C4-2B (cell line): ENCODE measurements at regions not wholly inside any gene's neighbourhood (a gene's known extent, or its start where the extent isn't known, plus 50 kb on each side); places are given as distances from the start of the nearest gene placed in this dataset.
"Not testable (repeated sequence)": the region's sequence is repeated elsewhere in the genome, so short reads cannot be mapped to it uniquely, and the experiment has no call there.

Source experiments
- H3K27ac ChIP-seq: fragments of 450-650 bp; 2 replicates; pipeline ENCODE4 v1.5.1; 2017
- ZFX ChIP-seq: fragments of 450-650 bp; IDR thresholded peaks from 2 replicates; pipeline ENCODE4 v1.6.1; 2017
- TF ChIP-seq, protein P1 (sequence below): fragments of 450-650 bp; conservative IDR thresholded peaks from 2 replicates; pipeline ENCODE4 v1.5.1; 2017; ENCODE audit warnings: mild to moderate bottlenecking

DNA sequence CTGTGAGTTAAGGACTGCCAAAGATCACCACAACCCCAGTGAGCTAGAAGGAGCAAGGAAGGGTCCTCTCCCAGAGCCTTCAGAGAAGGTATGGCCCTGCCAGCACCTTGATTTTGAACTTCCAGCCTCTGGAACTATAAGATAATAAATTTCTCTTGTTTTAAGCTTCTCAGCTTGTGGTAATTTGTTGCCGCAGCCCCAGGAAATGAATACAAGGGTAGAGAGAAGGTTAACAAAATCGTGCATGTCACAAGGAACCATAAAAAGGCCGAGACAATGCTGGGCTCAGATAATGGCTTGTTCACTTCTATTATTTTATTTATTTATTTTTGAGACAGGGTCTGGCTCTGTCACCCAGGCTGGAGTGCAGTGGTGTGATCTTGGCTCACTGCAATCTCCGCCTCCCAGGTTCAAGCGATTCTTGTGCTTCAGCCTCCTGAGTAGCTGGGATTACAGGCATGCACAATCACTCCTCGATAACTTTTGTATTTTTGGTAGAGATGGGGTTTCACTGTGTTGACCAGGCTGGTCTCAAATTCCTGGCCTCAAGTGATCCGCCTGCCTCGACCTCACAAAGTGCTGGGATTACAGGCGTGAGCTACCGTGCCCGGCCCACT, 71.5 kb downstream of the WSB1 start:
- not testable (repeated sequence) for H3K27ac ChIP-seq

DNA sequence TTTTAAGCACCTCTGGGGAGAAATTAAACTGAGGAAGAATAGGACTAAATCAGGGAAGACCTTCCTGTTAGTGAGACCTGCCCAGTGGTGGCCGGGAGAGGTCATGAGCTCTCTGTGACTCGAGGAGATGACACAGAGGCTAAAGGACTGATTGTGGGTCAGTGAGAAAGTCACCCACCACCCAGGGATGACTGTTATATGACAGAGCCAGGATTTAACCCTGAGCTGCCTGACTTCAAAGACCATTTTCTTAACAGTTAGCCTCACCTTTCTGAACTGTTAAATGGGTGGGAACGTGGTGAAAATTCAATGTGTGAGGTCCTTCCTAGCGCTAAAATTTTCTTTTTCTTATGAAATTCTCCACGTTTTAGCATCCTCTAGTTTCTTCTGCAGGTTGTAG, 72.5 kb downstream of the WSB1 start:
- H3K27ac ChIP-seq = no peak overlapping the region
- no peak for TF ChIP-seq ZFX
- TF ChIP-seq, protein P1, sequence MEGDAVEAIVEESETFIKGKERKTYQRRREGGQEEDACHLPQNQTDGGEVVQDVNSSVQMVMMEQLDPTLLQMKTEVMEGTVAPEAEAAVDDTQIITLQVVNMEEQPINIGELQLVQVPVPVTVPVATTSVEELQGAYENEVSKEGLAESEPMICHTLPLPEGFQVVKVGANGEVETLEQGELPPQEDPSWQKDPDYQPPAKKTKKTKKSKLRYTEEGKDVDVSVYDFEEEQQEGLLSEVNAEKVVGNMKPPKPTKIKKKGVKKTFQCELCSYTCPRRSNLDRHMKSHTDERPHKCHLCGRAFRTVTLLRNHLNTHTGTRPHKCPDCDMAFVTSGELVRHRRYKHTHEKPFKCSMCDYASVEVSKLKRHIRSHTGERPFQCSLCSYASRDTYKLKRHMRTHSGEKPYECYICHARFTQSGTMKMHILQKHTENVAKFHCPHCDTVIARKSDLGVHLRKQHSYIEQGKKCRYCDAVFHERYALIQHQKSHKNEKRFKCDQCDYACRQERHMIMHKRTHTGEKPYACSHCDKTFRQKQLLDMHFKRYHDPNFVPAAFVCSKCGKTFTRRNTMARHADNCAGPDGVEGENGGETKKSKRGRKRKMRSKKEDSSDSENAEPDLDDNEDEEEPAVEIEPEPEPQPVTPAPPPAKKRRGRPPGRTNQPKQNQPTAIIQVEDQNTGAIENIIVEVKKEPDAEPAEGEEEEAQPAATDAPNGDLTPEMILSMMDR = no peak

DNA sequence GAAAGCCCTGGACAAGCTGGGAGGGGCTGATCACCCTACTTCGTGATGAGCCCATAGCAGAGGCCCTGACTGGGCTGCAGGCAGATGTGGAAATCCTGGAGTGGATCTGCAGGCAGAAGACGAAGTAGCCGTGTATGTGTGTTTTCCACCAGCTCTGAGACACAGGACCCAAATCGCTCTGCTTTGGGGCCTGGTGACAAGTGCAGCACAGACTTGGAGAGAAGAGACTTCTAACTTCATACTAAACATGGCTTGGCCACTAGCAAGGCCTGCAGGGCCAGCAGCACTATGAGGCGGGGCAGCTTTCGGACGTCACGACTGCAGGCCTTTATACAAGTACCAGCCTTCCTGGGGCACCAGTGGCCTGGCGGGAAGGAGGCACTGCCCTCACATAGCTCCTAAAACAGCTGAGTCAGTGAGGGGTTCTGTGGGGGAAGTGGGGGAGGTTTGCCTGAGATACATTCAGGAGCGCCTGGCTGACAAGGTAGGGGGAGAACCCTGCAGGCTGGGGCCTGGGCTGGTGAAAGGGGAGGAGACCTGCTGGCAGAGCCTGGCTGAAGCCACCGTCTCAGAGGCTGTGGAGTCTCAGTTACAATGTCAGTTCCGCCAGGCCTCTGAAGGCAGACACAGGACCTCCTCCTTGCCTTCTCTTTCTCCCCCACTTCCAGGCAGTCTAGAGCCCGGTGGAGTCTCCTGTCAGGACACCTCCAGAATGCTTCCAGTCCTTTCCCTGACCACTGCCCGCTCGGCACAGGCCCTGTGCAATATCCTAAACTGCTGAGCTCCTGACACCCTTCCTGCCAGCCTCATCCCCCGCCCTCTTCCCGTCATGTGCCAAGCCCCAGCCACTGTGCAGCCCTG, 73.4 kb downstream of the WSB1 start:
- TF ChIP-seq, protein P1 = no peak
- TF ChIP-seq ZFX = no peak
- H3K27ac ChIP-seq = no peak overlapping the region

DNA sequence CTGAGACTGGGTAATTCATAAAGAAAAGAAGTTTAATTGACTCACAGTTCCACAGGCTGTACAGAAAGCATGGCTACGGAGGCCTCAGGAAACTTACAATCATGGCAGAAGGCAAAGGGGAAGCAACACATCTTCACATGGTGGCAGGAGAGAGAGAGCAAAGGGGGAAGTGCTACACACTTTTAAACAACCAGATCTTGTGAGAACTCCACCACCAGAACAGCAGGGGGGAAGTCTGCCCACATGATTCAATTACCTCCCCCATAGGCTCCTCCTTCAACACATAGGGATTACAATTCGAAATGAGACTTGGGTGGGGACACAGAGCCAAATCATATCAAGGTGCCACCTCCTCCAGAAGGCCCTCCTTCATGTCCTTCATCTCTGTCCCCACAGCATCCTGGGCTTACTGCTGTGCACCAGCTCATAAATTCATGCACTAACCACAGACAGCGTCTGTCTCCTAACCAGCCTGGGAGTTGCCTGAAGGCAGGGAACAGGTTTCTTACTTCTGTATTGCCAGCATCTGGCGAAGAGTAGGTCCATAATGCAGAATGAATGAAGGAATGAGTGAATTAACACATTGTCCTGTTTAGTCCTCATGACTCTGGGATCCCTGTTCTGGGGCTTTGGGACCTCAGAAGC, 74.4 kb downstream of the WSB1 start:
- H3K27ac ChIP-seq = no peak overlapping the region
- no peak for TF ChIP-seq ZFX
- TF ChIP-seq, protein P1 = no peak

DNA sequence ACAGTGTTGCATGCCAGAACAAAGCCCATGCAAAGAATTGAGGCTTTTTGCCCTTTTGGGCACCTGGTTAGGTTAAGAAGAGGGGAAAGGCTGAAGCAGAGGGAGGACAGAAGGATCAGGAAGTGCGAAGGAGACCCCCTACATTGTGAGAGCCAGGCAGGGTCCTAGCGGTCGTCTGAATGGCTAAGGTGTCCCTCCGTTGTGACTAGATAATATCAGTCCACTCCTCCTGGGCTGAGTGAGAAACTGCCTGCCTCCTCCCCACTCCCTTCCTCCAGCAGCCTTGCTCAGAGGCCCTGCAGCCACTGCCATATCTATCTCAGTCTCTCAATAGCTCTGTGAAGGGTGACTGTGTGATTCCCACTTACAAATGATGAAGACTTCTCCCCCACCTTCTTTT, 75.1 kb downstream of the WSB1 start:
- H3K27ac ChIP-seq = no peak overlapping the region
- no peak for TF ChIP-seq ZFX

DNA sequence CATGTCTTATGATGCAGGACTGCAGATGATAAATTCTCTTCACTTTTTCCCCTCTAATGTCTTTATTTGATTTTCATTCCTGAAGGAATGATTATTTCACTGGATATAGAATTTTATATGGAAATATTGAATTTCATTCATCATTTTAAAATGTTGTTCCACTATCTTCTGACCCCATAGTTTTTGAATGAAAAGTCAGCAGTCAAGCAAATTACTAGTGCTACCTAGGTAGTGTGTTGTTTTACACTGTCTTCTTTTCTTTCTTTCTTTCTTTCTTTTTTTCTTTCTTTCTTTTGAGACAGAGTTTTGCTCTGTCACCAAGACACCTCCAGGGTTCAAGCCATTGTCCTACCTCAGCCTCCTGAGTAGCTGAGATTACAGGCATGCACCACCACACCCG, 76.9 kb downstream of the WSB1 start:
- no peak for TF ChIP-seq ZFX
- TF ChIP-seq, protein P1 = no peak
- H3K27ac ChIP-seq = no peak overlapping the region

DNA sequence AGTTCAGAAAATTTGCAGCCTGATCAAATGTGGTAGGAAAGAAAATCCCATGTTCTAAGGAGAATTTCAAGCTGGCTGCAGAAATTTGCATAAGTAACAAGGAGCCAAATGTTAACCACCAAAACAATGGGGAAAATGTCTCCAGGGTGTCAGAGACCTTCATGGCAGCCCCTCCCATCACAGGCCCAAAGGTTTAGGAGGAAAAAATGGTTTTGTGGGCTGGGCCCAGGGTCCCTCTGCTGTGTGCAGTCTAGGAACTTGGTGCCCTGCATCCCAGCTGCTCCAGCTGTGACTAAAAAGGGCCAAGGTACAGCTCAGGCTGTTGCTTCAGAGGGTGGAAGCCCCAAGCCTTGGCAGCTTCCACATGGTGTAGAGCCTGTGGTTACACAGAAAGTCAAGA, 79.8 kb downstream of the WSB1 start:
- not testable (repeated sequence) for H3K27ac ChIP-seq

DNA sequence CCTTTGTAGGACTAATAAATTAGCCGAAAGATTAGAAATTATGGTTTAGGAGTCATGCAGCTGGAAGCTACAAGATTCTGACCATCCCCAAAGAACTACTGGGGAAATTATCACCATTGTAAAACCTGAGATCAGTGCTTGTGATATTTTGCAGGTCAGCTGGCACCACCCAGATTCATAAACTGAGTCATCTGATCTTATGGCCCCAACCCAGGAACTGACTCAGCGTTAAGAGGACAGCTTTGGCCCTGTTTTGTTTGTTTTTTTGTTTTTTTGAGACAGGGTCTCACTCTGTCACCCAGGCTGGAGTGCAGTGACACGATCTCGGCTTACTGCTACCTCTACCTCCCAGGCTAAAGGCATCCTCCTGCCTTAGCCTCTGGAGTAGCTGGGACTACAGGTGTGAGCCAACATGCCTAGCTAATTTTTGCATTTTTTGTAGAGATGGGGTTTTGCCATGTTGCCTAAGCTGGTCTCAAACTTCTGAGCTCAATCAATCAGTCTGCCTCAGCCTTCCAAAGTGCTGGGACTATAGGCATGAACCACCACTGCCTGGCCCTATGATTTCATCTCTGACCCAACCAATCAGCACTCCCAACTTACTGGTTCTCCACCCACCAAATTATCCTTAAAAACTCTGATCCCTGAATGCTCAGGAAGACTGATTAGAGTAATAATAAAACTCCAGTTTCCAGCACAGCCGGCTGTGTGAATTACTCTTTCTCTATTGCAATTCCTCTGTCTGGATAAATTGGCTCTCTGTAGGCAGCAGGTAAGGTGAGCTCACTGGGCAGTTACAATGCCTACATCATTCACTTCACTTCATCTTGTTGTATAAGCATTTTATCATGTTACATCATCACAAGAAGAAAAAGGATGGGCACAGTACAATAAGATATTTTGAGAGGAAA, 79.4 kb upstream of the KSR1 start:
- no peak for TF ChIP-seq ZFX
- TF ChIP-seq, protein P1 = no peak
- H3K27ac ChIP-seq = no peak overlapping the region
